NOMO-1 treated with DMSO at 0.1 percent for 48 hours (cell line): ENCODE measurements at regions not wholly inside any gene's neighbourhood (a gene's known extent, or its start where the extent isn't known, plus 50 kb on each side); places are given as distances from the start of the nearest gene placed in this dataset.

ENCODE experiments used
- DNase-seq: peaks from one replicate; lab custom pipeline; 2025; ENCODE audit not compliant: unreplicated experiment; lab: John Stamatoyannopoulos, UW

DNA sequence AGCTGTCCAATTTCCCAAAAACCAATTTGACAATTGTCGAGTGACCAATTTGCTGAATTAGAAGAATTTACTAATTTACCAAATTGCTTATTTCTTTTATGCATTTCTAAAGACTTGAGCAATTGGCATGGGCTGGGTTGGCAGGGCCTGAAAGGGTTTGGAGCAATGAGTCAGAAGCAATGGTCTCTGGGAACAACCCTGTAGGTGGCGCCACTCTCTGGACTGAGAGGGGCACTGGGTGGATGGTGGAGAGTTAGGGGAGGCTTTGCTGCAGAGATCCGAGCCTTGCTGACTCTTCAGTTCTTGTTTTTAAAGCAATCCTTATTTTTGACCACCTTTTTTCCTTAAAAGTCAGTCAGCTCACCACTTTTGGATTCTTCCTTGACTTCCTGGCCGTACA lies 71.5 kb upstream of the RPS23 start:
- DNase-seq, result peak; percentile 9

DNA sequence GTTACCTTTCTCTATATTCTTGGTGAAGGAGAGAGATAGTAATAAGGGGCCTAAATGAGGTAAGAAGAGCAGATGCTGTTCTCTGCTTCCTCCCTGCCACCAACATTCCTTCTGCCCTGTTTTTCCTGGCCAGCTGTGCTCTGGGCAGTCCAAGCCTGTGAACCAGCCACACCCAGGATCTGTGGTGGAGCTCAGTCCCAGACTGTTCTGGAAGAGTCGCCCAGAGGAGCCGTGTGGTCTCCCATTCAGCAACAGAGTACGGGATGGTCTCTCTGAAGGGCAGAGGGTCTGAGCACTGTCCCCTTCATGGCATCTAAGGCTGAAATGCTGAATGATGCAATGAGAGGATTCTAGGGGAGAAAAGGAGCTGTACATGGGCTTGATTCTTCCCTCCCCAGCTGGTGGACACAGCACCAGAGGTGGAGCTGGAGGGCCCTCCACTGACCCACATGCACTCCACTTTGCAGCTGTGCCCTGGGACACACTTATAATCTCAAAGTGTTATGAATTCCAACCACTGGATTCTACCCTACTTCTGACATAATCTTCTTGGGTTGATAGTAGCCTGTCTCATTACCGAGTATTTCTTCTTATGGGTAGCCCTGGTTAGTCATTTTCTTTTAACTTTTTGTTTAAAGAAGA lies 70.8 kb upstream of the RPS23 start:
- DNase-seq, result no peak

DNA sequence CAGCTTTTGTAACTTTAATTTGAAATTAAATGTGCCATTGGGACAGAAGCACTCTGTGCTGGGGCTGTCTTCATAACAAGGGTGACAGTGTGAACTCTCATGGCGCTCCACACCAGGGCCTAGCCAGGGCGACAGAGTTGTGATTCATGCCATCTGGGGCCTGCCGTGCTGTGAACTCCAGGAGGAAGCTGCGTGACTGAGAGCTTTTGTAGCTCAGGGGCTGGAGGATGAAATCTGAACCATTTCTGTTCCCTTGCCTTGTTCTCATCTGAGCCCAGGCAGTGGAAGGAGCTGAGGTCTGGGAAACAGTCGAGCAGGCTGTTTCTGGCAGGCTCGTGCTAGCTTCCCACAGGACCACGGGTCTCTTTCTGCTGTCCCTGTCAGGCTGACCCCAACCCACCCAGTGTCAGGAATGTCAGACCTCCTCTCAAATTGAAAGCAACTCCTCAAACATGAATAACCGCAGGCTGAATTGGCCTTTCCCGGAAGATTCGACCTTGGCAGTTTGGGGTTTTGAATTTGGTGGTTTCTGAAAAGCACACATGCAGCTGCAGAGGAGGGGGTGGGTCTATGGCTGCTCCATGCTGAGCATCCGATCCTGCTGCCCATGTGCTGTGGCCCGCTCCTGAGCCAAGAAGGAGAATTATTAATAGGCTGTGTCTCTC lies 69.2 kb upstream of the RPS23 start:
- DNase-seq, result no peak

DNA sequence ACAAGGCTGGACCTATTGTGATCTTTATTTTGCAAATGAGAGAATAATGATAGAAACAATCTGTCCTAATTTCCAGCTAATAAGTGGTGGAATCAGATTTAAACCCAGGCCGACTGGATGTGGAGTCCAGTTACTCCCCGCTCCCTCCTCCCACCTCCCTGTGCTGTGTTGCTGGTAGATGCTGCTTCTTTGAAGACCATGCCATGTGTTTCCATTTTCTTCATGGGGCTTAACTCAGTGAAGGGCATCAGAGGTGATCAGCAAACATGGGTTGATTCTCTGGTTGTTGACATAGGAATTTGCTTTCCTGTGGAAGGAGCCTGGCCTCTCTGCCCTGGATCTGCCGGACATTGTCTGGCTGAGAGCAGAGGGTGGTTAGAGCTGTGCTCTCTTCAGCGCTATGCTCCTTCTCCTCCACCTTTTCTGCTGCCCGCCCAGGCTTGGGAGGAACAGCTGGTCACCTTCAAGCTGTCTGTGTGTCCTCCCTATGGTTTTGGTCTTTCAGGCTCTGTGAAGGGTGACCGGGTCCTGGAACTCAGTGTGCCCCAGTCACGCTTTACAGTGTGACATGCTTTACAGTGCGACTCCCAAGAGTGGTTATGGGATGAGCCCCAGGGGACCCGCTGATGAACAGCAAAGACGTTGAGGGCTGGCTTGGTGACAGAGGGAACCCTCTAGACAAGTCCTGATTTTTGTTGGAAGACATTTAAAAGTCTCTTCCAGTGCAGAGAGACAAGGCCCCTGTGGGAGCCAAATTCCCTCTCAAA lies 68.4 kb upstream of the RPS23 start:
- DNase-seq, result no peak

DNA sequence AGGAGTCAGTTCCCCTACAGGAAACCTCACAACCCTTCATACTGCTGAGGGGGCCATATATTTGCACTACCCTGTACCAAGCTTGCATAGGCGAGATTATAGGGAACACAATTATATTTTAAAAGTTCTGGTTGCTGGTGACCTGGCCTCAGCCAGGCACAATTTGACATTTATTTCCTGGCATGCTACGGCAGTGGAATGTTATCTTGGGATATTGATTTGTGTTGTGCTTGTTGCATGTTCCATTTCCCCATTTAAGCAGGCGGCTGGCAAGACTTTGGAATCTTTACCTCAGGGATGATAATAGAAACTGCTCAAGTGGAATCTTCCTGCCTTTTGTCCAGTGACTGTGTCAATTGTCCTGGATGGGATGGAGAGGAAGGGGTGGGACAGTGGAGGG lies 67.0 kb upstream of the RPS23 start:
- DNase-seq, result no peak

DNA sequence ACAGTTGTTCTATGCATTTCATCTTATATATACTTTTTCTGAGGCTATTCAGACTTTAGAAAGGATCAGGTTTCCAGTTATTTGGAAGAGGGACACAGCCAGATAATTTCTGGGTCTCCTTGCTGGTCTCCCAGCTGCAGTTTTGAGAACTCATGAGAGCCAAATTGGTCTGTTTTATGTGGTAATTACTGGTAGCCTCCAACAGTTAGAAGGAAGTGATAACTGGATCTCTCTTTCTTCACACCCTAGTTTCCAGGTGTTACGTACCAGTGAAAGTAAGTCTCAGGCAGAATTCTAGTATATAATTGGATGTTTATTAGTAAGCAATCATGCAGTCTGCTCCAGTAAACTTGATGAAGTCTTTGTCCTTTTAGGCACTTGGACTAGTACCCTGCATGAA lies 63.2 kb upstream of the RPS23 start:
- peak; percentile 66 for DNase-seq

DNA sequence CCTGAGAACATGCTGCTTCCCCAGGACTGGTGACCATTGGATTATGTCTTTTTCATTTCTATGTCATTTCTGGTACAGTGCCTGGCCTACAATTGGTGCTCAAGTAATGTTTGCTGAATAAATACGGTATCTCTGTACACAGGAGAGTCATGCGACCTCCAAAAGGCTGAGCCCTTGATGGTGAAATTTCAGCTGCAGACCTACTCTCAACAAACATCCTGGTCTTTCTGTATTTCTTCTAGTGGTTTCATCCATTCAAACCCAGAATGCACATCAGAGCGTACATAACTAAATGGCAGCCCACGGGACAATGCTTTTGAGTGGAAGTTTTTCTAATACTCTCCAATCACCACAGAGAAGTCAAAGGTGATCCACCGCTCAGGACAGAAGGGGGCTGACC lies 62.6 kb upstream of the RPS23 start:
- DNase-seq, result no peak

DNA sequence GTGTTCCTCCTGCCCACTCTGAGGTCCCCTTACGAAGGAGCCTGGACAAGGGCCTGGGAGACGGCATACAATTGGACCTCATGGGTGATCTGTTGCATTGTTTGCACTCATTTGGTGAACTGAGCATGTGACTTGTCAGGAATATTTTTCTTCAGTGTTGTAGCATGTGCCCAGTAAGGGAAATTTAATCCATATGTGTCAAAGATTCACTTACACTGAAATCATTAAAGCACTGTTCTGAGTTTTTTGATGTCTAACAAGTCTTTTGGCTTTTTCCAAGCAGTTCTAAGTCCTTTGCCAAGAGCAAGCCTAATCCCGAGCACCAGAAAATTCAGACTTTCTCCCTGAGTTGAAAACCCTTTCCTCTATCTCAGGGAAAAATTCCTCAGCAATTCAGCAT lies 61.6 kb upstream of the RPS23 start:
- no peak for DNase-seq

DNA sequence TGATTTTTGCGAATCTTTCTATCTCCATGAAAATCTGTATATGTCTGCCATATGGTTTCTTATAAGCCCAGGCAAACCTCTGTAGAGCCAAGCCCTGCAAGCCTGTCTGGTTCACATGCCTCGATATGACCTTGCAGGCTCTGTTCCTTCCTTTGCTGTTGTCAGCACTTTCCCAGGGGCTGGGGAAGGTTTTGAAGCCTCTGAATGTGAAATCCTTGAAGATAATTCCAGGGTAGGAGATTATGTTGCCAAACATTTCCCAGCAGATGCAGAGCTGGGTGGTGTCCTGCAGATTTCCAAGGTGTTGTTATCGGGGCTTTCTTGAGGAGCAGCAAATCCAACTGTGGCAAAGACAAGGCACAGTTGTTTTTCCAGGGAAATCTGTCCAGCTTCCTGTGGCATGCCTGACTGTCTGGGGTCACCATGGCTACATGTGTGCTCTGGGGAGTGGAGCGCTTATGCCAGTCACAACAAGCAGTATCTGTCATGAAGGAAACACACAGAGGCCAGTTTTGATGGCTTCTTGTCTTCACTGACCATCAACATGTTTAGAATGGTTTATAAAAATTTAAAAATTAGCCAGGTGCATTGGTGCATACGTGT lies 60.7 kb upstream of the RPS23 start:
- DNase-seq, result no peak

DNA sequence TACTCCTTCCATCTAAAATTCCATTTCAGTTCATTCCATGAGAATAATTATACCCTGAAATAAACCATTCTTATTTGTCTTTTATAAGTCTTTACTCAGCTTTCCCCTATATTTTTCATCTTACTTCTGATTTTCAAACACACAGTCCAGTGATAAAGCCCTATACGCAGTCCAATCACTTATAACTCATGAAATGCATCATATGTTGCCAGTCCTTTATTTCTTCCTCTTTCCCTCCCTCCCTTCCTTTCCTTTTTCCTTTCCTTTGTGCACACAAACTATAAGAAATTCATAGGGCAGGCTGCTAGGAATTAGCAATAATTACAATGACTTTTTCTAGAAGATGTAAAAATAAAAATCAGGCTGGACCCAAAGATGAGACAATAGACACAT lies 58.8 kb upstream of the RPS23 start:
- no peak for DNase-seq

DNA sequence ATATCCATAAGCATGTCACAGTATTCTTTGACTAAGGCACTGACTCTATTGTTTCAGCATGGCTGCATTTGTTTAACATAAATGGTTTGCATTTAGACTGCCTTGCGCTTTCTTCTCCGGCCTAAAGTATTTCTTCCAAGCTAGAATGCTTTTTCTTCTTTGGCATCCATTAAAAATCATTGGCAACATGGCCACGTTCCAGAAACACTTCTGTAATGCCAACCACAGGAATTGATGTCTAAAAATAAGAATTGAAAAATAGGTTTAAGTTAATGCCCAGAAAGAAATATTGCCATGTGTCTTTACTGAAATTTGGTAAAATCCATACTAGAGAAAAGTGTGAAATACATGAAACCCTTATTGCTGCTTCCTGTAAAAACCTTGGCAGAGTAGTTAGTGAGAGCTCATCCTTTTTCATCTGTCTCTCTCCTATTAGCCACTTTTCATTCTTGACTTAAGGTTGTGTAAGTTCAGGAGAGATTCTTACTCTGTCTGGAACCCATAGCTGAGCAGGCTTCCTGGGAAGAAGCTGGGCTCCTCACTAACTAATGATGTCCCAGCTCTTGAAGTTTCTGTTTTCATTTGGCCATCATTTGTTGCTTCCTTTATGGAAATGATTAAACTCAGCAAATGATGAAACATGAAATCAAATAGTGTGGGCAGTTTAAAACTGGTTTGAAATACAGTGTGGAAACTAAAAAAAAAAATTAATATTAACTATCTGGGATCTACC lies 58.2 kb upstream of the RPS23 start:
- DNase-seq, result no peak

DNA sequence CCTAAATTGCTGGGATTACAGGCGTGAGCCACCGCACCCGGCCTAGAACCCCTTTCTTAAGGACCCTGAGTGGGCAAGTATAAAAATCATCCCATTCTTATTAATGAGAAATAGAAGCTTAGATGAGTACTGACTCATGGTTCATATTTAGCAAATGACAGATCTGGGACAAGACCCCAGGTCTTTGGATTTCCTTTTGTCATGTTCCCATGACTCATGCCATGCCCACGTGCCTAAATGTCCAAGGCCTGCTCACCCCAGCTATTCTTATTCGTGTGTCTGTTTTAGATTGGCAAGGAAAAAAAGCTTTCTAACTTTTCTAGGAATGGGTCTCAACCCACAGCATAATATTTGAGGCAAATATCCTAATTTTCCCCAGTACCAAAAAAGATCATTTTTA lies 57.7 kb upstream of the RPS23 start:
- no peak for DNase-seq

DNA sequence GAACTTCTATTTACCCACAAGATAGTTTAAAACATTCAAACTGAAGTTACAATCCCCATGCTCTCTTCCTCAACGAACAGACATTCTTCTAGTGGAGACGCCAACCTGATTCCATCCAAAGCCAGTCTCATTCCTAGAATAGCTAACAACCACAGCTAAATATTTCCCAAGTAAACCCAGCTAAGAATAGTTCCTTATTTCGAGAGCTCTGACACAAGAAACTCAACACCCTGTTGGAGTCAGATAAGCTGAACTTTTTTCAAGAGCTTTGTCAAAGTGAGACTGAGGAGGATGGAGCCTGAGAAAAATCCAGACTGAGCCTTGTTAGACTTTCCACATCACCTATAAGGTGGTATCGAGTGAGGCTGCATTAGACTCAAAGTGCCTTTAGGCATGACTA lies 56.7 kb upstream of the RPS23 start:
- no peak for DNase-seq

DNA sequence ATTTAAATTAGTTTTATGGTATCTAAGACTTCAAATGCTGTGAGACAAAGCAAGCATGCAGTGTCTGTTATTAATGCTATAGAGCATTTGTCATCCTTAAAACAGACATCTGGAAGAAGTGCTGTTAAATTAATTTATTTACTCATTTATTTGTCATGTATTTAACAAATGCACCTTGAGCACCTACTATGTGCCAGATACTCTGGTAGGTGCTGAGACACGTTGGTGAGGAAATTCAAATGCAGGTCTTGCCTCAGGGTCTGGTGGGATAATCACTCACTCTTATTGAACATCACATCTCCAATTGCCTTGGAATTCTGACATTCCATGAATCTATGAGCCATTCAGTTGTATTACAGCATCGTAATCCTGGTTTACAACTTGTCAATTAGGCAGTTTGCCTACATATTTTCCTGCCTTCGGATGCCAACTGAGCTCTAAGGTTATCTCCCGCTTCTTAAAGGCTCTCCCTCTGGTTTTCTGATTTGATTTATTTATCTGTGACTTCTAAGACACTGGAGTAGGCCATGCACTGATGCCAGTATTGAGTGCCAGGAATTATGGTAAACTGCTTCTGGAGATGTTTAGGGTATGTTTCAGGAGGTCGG lies 56.0 kb upstream of the RPS23 start:
- DNase-seq, result no peak

DNA sequence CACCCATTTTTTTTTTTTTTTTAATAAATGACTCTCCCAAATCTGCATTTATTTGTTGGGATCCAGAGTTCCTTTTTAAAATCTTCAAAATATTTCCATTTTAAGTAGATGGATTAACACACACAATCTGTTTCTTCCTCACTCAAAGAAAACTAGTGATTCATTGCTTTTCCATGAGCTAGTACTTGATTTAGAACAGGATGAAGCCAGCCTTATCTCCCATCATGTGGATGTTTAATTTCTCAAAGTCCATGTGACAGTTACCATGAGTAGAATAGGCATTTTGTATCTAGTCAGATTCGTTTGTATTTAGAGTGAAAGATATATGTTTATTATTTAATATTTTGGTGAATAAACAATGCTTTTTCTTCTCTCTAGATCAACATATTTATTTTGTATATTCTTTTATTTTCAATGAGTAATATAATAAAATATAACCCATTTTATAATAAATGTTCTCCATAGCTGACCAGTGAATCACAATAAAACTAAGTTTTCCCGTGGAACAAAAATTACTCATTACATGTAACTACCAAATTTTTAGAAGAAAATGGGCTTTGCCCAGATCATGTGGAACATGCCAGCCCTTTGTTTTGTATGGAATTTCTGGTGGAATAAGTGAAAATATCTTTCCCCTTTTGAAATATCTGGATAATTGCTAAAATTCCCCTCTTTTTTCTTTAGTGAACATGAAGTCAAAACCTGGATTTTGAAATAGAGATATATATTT lies 54.9 kb upstream of the RPS23 start:
- no peak for DNase-seq

DNA sequence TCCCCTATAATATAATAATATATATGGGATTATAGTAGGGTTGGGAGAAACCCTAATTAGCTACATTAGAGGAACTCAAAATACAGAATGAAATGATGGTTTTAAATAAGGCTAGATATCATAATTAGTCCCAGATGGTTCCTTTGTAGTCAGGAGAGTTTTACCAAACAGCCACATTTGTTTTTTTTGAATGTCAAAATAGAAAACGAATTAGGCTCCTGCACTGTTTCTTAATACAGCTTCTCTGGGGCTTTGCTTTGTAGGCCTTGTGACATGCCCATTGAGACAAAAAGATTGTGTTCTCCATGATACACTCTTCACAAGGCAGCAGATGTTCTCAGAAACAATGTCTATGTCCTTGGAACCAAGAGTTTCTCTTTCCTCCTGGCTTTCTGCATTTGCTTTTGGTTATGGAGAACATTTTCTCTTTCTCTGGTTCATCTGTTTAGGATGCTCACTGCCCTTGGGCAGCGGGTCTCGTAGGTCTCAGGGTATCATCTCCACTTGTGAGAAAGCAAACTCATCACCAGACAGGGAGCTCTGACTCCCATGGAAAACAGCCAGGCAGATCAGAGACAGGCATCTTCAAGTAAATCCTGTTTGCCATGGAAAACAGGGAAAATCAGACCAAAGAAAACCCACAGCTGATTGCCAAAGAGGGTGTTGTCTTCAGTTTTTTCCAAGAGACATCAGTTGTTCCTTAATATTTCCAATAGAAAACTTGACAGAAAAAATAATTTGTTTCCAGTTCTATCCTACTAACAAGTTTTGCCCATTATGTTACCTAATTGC lies 54.1 kb upstream of the RPS23 start:
- DNase-seq, result no peak

DNA sequence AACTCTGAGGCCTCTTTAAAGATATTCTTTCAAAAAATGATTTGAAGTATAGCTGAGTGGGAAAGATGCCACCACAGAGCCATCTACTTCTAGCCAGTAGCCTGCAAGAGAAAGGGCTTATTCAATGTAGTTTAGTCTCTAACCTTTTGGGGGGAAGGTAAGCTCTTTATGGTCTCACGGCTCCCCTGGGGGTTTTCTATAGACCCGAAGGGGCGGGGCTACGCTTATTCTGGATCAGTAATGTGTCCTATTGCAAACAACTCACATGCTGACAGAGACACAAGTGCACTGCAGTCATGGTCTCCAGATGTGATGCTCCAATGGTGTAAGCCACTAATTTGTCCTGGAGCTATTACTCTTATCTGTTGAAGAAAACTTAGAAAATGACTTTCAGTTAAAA lies 53.4 kb upstream of the RPS23 start:
- no peak for DNase-seq

DNA sequence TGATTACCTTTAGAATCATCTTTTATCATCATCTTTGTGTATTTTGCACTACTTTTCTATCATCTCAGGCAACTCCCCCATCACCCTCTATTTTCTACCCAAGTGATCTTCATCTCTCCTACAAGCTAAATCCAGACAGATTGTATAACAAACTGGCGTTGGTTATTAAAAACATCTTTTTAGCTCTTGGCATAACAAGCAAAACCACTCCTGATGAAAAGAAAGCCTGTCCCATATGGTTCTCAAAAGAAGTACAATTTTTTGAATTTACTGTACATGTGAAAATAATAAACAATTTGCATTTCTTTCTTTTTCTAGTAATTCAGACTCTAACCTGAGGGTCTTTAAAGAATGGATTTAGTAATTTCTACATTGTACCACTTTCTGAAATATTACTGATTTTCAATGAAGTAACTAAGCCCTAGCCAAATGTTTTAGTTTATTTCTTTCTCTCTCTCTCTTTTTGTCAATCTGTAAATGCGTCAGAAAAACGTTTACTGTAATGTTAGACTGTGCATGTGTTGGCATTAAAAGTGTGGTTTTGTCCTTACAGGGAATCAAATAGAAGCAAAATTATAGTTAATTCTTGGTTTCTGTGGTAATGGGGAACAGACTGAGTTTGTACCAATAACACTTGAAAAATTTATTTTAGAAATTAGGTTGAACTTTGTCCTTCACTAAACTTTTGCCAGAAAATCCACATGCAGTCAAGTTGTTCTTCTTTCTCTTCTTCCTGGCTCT lies 52.5 kb upstream of the RPS23 start:
- no peak for DNase-seq

DNA sequence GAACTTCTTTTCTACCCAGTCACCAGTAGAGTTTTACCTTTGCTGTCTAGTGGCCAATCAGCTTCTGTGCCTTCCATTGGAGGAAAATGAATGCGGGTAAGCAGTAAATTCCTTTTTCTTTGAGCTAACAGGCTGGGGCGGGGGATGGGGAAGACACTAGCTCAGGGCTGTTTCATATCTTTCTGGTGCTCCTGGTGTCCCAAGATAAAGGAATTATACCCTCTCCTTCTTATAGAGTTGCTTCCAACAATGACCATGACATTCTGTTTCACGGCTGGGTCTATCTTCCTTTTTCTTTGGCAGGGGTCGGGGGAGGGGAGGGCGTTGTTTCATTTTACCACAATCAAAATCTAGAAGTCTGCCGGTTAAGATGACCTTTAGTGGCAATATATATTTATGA lies 51.2 kb upstream of the RPS23 start:
- DNase-seq, result no peak
